ENCODE measurements at regions not wholly inside any gene's neighbourhood (a gene's known extent, or its start where the extent isn't known, plus 50 kb on each side); places are given as distances from the start of the nearest gene placed in this dataset.

- CTCF ChIA-PET = no interaction called here
- no peak for DNase-seq
- Histone ChIP-seq H3K9me3 (ENCODE audit: control extremely low read depth in 1 of 5, control insufficient read depth in 4 of 5, insufficient read depth in 2 of 5, low read depth in 1 of 5, low read length in 4 of 5) (no peaks in the 10 kb centered on the region), H3K4me1 (ENCODE audit: control extremely low read depth in 1 of 4, control insufficient read depth in 4 of 4, insufficient read depth in 4 of 4, low read length in 3 of 4) (no peaks in the 10 kb centered on the region), H3K4me3 (ENCODE audit: control insufficient read depth in 1 of 7, extremely low read depth in 1 of 7, insufficient read depth in 4 of 7, low read depth in 2 of 7, low read length in 6 of 7) (no peak overlapping the region), H3K27me3 (replicated peaks in 2 of 5; ENCODE audit: control insufficient read depth in 4 of 5, insufficient read depth in 5 of 5, low read length in 4 of 5) (no peaks in the 10 kb centered on the region), H3K36me3 (ENCODE audit: control insufficient read depth in 4 of 4, insufficient read depth in 4 of 4, low read length in 3 of 4) (no peaks in the 10 kb centered on the region), H3K27ac (ENCODE audit: insufficient read depth in 1 of 2, low read depth in 1 of 2, low read length in 2 of 2, poor library complexity in 1 of 2, severe bottlenecking in 2 of 2) (no peak overlapping the region)
- POLR2A ChIA-PET = no interaction called here
- WGBS (ENCODE audit: insufficient coverage) = 50% methylated on average over 2 of the region's 3 CpGs
Measured at GRCh38 chr10:57982091-57982490, 285.6 kb downstream of the IPMK start.

GRCh38 chr10:57979956-57980355 is 287.7 kb downstream of the IPMK start:
- H3K27me3 ChIP-seq (replicated peaks in 2 of 5; ENCODE audit: control insufficient read depth in 4 of 5, insufficient read depth in 5 of 5, low read length in 4 of 5) = no peaks in the 10 kb centered on the region
- H3K9me3 ChIP-seq (ENCODE audit: control extremely low read depth in 1 of 5, control insufficient read depth in 4 of 5, insufficient read depth in 2 of 5, low read depth in 1 of 5, low read length in 4 of 5) = no peaks in the 10 kb centered on the region
- H3K27ac ChIP-seq (ENCODE audit: insufficient read depth in 1 of 2, low read depth in 1 of 2, low read length in 2 of 2, poor library complexity in 1 of 2, severe bottlenecking in 2 of 2) = no peak overlapping the region
- ChIA-PET CTCF (no interaction called here), POLR2A (no interaction called here)
- WGBS (ENCODE audit: insufficient coverage) = 100% methylated on average over 1 of the region's 2 CpGs
- H3K4me1 ChIP-seq (ENCODE audit: control extremely low read depth in 1 of 4, control insufficient read depth in 4 of 4, insufficient read depth in 4 of 4, low read length in 3 of 4) = no peaks in the 10 kb centered on the region
- no peak for DNase-seq
- no peak overlapping the region for H3K4me3 ChIP-seq (ENCODE audit: control insufficient read depth in 1 of 7, extremely low read depth in 1 of 7, insufficient read depth in 4 of 7, low read depth in 2 of 7, low read length in 6 of 7)
- no peaks in the 10 kb centered on the region for H3K36me3 ChIP-seq (ENCODE audit: control insufficient read depth in 4 of 4, insufficient read depth in 4 of 4, low read length in 3 of 4)

GRCh38 chr10:57979491-57979890 is 288.2 kb downstream of the IPMK start:
- ChIA-PET CTCF (no interaction called here), POLR2A (no interaction called here)

GRCh38 chr10:57977262-57977661 is 290.4 kb downstream of the IPMK start:
- POLR2A ChIA-PET = no interaction called here

More at GRCh38 chr10:57979491-57979890, 288.2 kb downstream of the IPMK start:
- DNase-seq = no peak
- no peak overlapping the region for H3K27ac ChIP-seq (ENCODE audit: insufficient read depth in 1 of 2, low read depth in 1 of 2, low read length in 2 of 2, poor library complexity in 1 of 2, severe bottlenecking in 2 of 2)
- no peaks in the 10 kb centered on the region for H3K4me1 ChIP-seq (ENCODE audit: control extremely low read depth in 1 of 4, control insufficient read depth in 4 of 4, insufficient read depth in 4 of 4, low read length in 3 of 4)
- WGBS (ENCODE audit: insufficient coverage) = 92% methylated on average over 1 of the region's 4 CpGs
- H3K27me3 ChIP-seq (replicated peaks in 2 of 5; ENCODE audit: control insufficient read depth in 4 of 5, insufficient read depth in 5 of 5, low read length in 4 of 5) = no peaks in the 10 kb centered on the region
- no peaks in the 10 kb centered on the region for H3K9me3 ChIP-seq (ENCODE audit: control extremely low read depth in 1 of 5, control insufficient read depth in 4 of 5, insufficient read depth in 2 of 5, low read depth in 1 of 5, low read length in 4 of 5)
- no peaks in the 10 kb centered on the region for H3K36me3 ChIP-seq (ENCODE audit: control insufficient read depth in 4 of 4, insufficient read depth in 4 of 4, low read length in 3 of 4)
- H3K4me3 ChIP-seq (ENCODE audit: control insufficient read depth in 1 of 7, extremely low read depth in 1 of 7, insufficient read depth in 4 of 7, low read depth in 2 of 7, low read length in 6 of 7) = no peak overlapping the region

GRCh38 chr10:57973451-57973850 is 294.2 kb downstream of the IPMK start:
- peaks cover 0 to 4% (median 0%) of the 10 kb centered on the region in 5 experiments for H3K9me3 ChIP-seq (ENCODE audit: control extremely low read depth in 1 of 5, control insufficient read depth in 4 of 5, insufficient read depth in 2 of 5, low read depth in 1 of 5, low read length in 4 of 5)
- ChIA-PET CTCF (no interaction called here), POLR2A (no interaction called here)
- 0% methylated on average over 1 of the region's 1 CpG for WGBS (ENCODE audit: insufficient coverage)
- peak in 1 of 3 donors; percentile 19 for DNase-seq
- H3K4me3 ChIP-seq (ENCODE audit: control insufficient read depth in 1 of 7, extremely low read depth in 1 of 7, insufficient read depth in 4 of 7, low read depth in 2 of 7, low read length in 6 of 7) = no peak overlapping the region
- no peaks in the 10 kb centered on the region for H3K4me1 ChIP-seq (ENCODE audit: control extremely low read depth in 1 of 4, control insufficient read depth in 4 of 4, insufficient read depth in 4 of 4, low read length in 3 of 4)
- no peaks in the 10 kb centered on the region for H3K27me3 ChIP-seq (replicated peaks in 2 of 5; ENCODE audit: control insufficient read depth in 4 of 5, insufficient read depth in 5 of 5, low read length in 4 of 5)
- no peak overlapping the region for H3K27ac ChIP-seq (ENCODE audit: insufficient read depth in 1 of 2, low read depth in 1 of 2, low read length in 2 of 2, poor library complexity in 1 of 2, severe bottlenecking in 2 of 2)
- H3K36me3 ChIP-seq (ENCODE audit: control insufficient read depth in 4 of 4, insufficient read depth in 4 of 4, low read length in 3 of 4) = no peaks in the 10 kb centered on the region

More at GRCh38 chr10:57977262-57977661, 290.4 kb downstream of the IPMK start:
- no peak for DNase-seq
- no peaks in the 10 kb centered on the region for H3K27me3 ChIP-seq (replicated peaks in 2 of 5; ENCODE audit: control insufficient read depth in 4 of 5, insufficient read depth in 5 of 5, low read length in 4 of 5)
- H3K27ac ChIP-seq (ENCODE audit: insufficient read depth in 1 of 2, low read depth in 1 of 2, low read length in 2 of 2, poor library complexity in 1 of 2, severe bottlenecking in 2 of 2) = no peak overlapping the region
- H3K4me1 ChIP-seq (ENCODE audit: control extremely low read depth in 1 of 4, control insufficient read depth in 4 of 4, insufficient read depth in 4 of 4, low read length in 3 of 4) = no peaks in the 10 kb centered on the region
- no CpG with 5 or more reads among the region's 1 CpG for WGBS (ENCODE audit: insufficient coverage)
- CTCF ChIA-PET = no interaction called here
- peaks cover 0 to 4% (median 0%) of the 10 kb centered on the region in 5 experiments for H3K9me3 ChIP-seq (ENCODE audit: control extremely low read depth in 1 of 5, control insufficient read depth in 4 of 5, insufficient read depth in 2 of 5, low read depth in 1 of 5, low read length in 4 of 5)
- no peak overlapping the region for H3K4me3 ChIP-seq (ENCODE audit: control insufficient read depth in 1 of 7, extremely low read depth in 1 of 7, insufficient read depth in 4 of 7, low read depth in 2 of 7, low read length in 6 of 7)
- no peaks in the 10 kb centered on the region for H3K36me3 ChIP-seq (ENCODE audit: control insufficient read depth in 4 of 4, insufficient read depth in 4 of 4, low read length in 3 of 4)

- H3K9me3 ChIP-seq (ENCODE audit: control extremely low read depth in 1 of 5, control insufficient read depth in 4 of 5, insufficient read depth in 2 of 5, low read depth in 1 of 5, low read length in 4 of 5) = peaks cover 0 to 4% (median 0%) of the 10 kb centered on the region in 5 experiments
- CTCF ChIA-PET = no interaction called here
- H3K4me3 ChIP-seq (ENCODE audit: control insufficient read depth in 1 of 7, extremely low read depth in 1 of 7, insufficient read depth in 4 of 7, low read depth in 2 of 7, low read length in 6 of 7) = no peak overlapping the region
- no peaks in the 10 kb centered on the region for H3K4me1 ChIP-seq (ENCODE audit: control extremely low read depth in 1 of 4, control insufficient read depth in 4 of 4, insufficient read depth in 4 of 4, low read length in 3 of 4)
- POLR2A ChIA-PET = no interaction called here
- no peaks in the 10 kb centered on the region for H3K36me3 ChIP-seq (ENCODE audit: control insufficient read depth in 4 of 4, insufficient read depth in 4 of 4, low read length in 3 of 4)
- H3K27me3 ChIP-seq (replicated peaks in 2 of 5; ENCODE audit: control insufficient read depth in 4 of 5, insufficient read depth in 5 of 5, low read length in 4 of 5) = no peaks in the 10 kb centered on the region
- WGBS (ENCODE audit: insufficient coverage) = 100% methylated on average over 1 of the region's 2 CpGs
- no peak overlapping the region for H3K27ac ChIP-seq (ENCODE audit: insufficient read depth in 1 of 2, low read depth in 1 of 2, low read length in 2 of 2, poor library complexity in 1 of 2, severe bottlenecking in 2 of 2)
- DNase-seq = no peak
Measured at GRCh38 chr10:57972783-57973182, 294.9 kb downstream of the IPMK start.

GRCh38 chr10:57968328-57969016 is 299.2 kb downstream of the IPMK start:
- no peaks in the 10 kb centered on the region for H3K27me3 ChIP-seq (replicated peaks in 2 of 5; ENCODE audit: control insufficient read depth in 4 of 5, insufficient read depth in 5 of 5, low read length in 4 of 5)

More at GRCh38 chr10:57968328-57969016, 299.2 kb downstream of the IPMK start:
- H3K36me3 ChIP-seq (ENCODE audit: control insufficient read depth in 4 of 4, insufficient read depth in 4 of 4, low read length in 3 of 4) = no peaks in the 10 kb centered on the region
- H3K4me1 ChIP-seq (ENCODE audit: control extremely low read depth in 1 of 4, control insufficient read depth in 4 of 4, insufficient read depth in 4 of 4, low read length in 3 of 4) = no peaks in the 10 kb centered on the region
- CTCF ChIA-PET = no interaction called here
- WGBS (ENCODE audit: insufficient coverage) = 94% methylated on average over 7 of the region's 11 CpGs
- POLR2A ChIA-PET = interaction anchor here (0.6 kb wide), 1 partner anchor 19 kb away, joined by 4 read pairs; no protein-coding TSS in a partner anchor
- no peak for DNase-seq
- peaks cover 0 to 1% (median 0%) of the 10 kb centered on the region in 5 experiments for H3K9me3 ChIP-seq (ENCODE audit: control extremely low read depth in 1 of 5, control insufficient read depth in 4 of 5, insufficient read depth in 2 of 5, low read depth in 1 of 5, low read length in 4 of 5)
- no peak overlapping the region for H3K4me3 ChIP-seq (ENCODE audit: control insufficient read depth in 1 of 7, extremely low read depth in 1 of 7, insufficient read depth in 4 of 7, low read depth in 2 of 7, low read length in 6 of 7)
- H3K27ac ChIP-seq (ENCODE audit: insufficient read depth in 1 of 2, low read depth in 1 of 2, low read length in 2 of 2, poor library complexity in 1 of 2, severe bottlenecking in 2 of 2) = no peak overlapping the region
